ENCODE measurements at regions not wholly inside any gene's neighbourhood (a gene's known extent, or its start where the extent isn't known, plus 50 kb on each side); places are given as distances from the start of the nearest gene placed in this dataset.

GRCh38 chr3:124586126-124587052, 143.9 kb upstream of the UMPS start:
- peak; percentile 22 for DNase-seq

- DNase-seq, result no peak
Observed at GRCh38 chr3:124587053-124587408, 143.2 kb upstream of the UMPS start.

- DNase-seq, result no peak
Observed at GRCh38 chr3:124588036-124588435, 142.2 kb upstream of the UMPS start.

- no peak for DNase-seq
Observed at GRCh38 chr3:124588794-124589193, 141.5 kb upstream of the UMPS start.

GRCh38 chr3:124591699-124592098, 138.6 kb upstream of the UMPS start:
- DNase-seq, result no peak

- DNase-seq, result no peak
Observed at GRCh38 chr3:124592658-124593441, 137.4 kb upstream of the UMPS start.

- no peak for DNase-seq
Observed at GRCh38 chr3:124593442-124593829, 136.8 kb upstream of the UMPS start.

- no peak for DNase-seq
Observed at GRCh38 chr3:124594581-124594980, 135.7 kb upstream of the UMPS start.

GRCh38 chr3:124597273-124597672, 133.0 kb upstream of the UMPS start:
- peak; percentile 30 for DNase-seq

- DNase-seq, result no peak
Observed at GRCh38 chr3:124597979-124598378, 132.3 kb upstream of the UMPS start.

- DNase-seq, result no peak
Observed at GRCh38 chr3:124599147-124599765, 131.0 kb upstream of the UMPS start.

- no peak for DNase-seq
Observed at GRCh38 chr3:124599779-124600693, 130.2 kb upstream of the UMPS start.

GRCh38 chr3:124600765-124601164, 129.5 kb upstream of the UMPS start:
- no peak for DNase-seq

- DNase-seq, result no peak
Observed at GRCh38 chr3:124601190-124601589, 129.1 kb upstream of the UMPS start.

- no peak for DNase-seq
Observed at GRCh38 chr3:124602980-124603627, 127.1 kb upstream of the UMPS start.

GRCh38 chr3:124605781-124606579, 124.3 kb upstream of the UMPS start:
- no peak for DNase-seq

GRCh38 chr3:124607163-124607562, 123.1 kb upstream of the UMPS start:
- DNase-seq, result no peak

GRCh38 chr3:124609402-124609801, 120.8 kb upstream of the UMPS start:
- DNase-seq, result no peak

- no peak for DNase-seq
Observed at GRCh38 chr3:124610130-124610529, 120.1 kb upstream of the UMPS start.

GRCh38 chr3:124611520-124611919, 118.7 kb upstream of the UMPS start:
- DNase-seq, result no peak

GRCh38 chr3:124615896-124616543, 114.2 kb upstream of the UMPS start:
- DNase-seq, result no peak

Data from eye (tissue), 1 donor.